H9 (cell line): ENCODE measurements at regions not wholly inside any gene's neighbourhood (a gene's known extent, or its start where the extent isn't known, plus 50 kb on each side); places are given as distances from the start of the nearest gene placed in this dataset.

Source experiments
- DNase-seq: peaks from one replicate; pipeline ENCODE4 v3.0.0-alpha.2; 2017
- H2AFZ ChIP-seq: one replicate; pipeline ENCODE4 v1.6.1; 2013; ENCODE audit warnings: mild to moderate bottlenecking, low read length, control low read depth, moderate library complexity
- H2AK5ac ChIP-seq: 2 replicates; pipeline ENCODE4 v1.6.1; 2013; ENCODE audit warnings: low read length, control low read depth, mixed read lengths; ENCODE audit not compliant: insufficient read length
- H2BK120ac ChIP-seq: one replicate; pipeline ENCODE4 v1.6.1; 2013; ENCODE audit warnings: low read depth, mild to moderate bottlenecking, low read length, control low read depth, inconsistent platforms; ENCODE audit not compliant: poor library complexity, severe bottlenecking
- H2BK12ac ChIP-seq: 2 replicates; pipeline ENCODE4 v1.6.1; 2013; ENCODE audit warnings: low read length, control low read depth, mixed read lengths, low read depth; ENCODE audit not compliant: insufficient read length
- H2BK15ac ChIP-seq: 2 replicates; pipeline ENCODE4 v1.6.1; 2013; ENCODE audit warnings: low read depth, low read length, control low read depth
- H2BK20ac ChIP-seq: one replicate; pipeline ENCODE4 v1.6.1; 2013; ENCODE audit warnings: low read depth, mild to moderate bottlenecking, low read length, control low read depth, inconsistent platforms; ENCODE audit not compliant: poor library complexity, severe bottlenecking
- H2BK5ac ChIP-seq: 2 replicates; pipeline ENCODE4 v1.6.1; 2013; ENCODE audit warnings: low read length, control low read depth, mixed read lengths; ENCODE audit not compliant: insufficient read length
- H3K14ac ChIP-seq: 2 replicates; pipeline ENCODE4 v1.6.1; 2013; ENCODE audit warnings: low read length, control low read depth; ENCODE audit not compliant: insufficient read depth
- H3K18ac ChIP-seq: 2 replicates; pipeline ENCODE4 v1.6.1; 2013; ENCODE audit warnings: low read depth, mild to moderate bottlenecking, mixed read lengths, low read length, control low read depth; ENCODE audit not compliant: insufficient read length
- H3K23ac ChIP-seq: 2 replicates; pipeline ENCODE4 v1.6.1; 2013; ENCODE audit warnings: low read length, control low read depth, mixed read lengths, low read depth; ENCODE audit not compliant: insufficient read length
- H3K23me2 ChIP-seq: 2 replicates; pipeline ENCODE4 v1.6.1; 2013; ENCODE audit warnings: low read depth, mild to moderate bottlenecking, mixed read lengths, low read length, control low read depth; ENCODE audit not compliant: insufficient read length, poor library complexity, severe bottlenecking
- H3K27ac ChIP-seq: 2 replicates; pipeline ENCODE4 v1.5.1; 2013; ENCODE audit warnings: low read length, control low read depth, mixed read lengths, low read depth; ENCODE audit not compliant: insufficient read length
- H3K27me3 ChIP-seq: 2 replicates; pipeline ENCODE4 v1.6.1; 2013; ENCODE audit warnings: low read length, control low read depth, inconsistent platforms; ENCODE audit not compliant: insufficient read depth
- H3K4ac ChIP-seq: 2 replicates; pipeline ENCODE4 v1.6.1; 2013; ENCODE audit warnings: low read depth, mild to moderate bottlenecking, control low read depth, inconsistent platforms, low read length, moderate library complexity
- H3K4me1 ChIP-seq: 2 replicates; pipeline ENCODE4 v1.6.1; 2013; ENCODE audit warnings: low read length, control low read depth, inconsistent platforms; ENCODE audit not compliant: insufficient read depth
- H3K4me2 ChIP-seq: 2 replicates; pipeline ENCODE4 v1.6.1; 2013; ENCODE audit warnings: low read length, control low read depth, mixed read lengths; ENCODE audit not compliant: insufficient read length, insufficient read depth
- H3K56ac ChIP-seq: 2 replicates; pipeline ENCODE4 v1.6.1; 2013; ENCODE audit warnings: low read depth, mild to moderate bottlenecking, mixed read lengths, low read length, control low read depth; ENCODE audit not compliant: insufficient read length
- H3K79me1 ChIP-seq: 2 replicates; pipeline ENCODE4 v1.6.1; 2013; ENCODE audit warnings: low read depth, mild to moderate bottlenecking, moderate library complexity, low read length, control low read depth, inconsistent platforms; ENCODE audit not compliant: insufficient read depth, poor library complexity, severe bottlenecking
- H3K79me2 ChIP-seq: 2 replicates; pipeline ENCODE4 v1.6.1; 2013; ENCODE audit warnings: low read length, control low read depth, inconsistent platforms; ENCODE audit not compliant: insufficient read depth
- H3K9ac ChIP-seq: 2 replicates; pipeline ENCODE4 v1.6.1; 2013; ENCODE audit warnings: low read length, control low read depth, mixed read lengths; ENCODE audit not compliant: insufficient read length; ENCODE audit errors: extremely low read depth
- H3K9me3 ChIP-seq: one replicate; pipeline ENCODE4 v1.6.1; 2013; ENCODE audit warnings: low read depth, low read length, inconsistent platforms; ENCODE audit not compliant: control insufficient read depth
- H3T11ph ChIP-seq: one replicate; pipeline ENCODE4 v1.6.1; 2013; ENCODE audit warnings: mild to moderate bottlenecking, low read length, control low read depth, inconsistent platforms
- H4K20me1 ChIP-seq: one replicate; pipeline ENCODE4 v1.6.1; 2013; ENCODE audit not compliant: control insufficient read depth, insufficient read length, insufficient read depth
- H4K5ac ChIP-seq: 2 replicates; pipeline ENCODE4 v1.6.1; 2013; ENCODE audit warnings: low read depth, mild to moderate bottlenecking, mixed read lengths, low read length, control low read depth; ENCODE audit not compliant: insufficient read length
- H4K8ac ChIP-seq: replicated peaks from 2 replicates; pipeline ENCODE4 v1.6.1; 2013; ENCODE audit warnings: low read length, control low read depth, mixed read lengths, low read depth; ENCODE audit not compliant: insufficient read length
- H4K91ac ChIP-seq: 2 replicates; pipeline ENCODE4 v1.6.1; 2013; ENCODE audit warnings: low read depth, mild to moderate bottlenecking, moderate library complexity, mixed read lengths, low read length, control low read depth; ENCODE audit not compliant: insufficient read length
- H3K27ac Mint-ChIP-seq, 3 experiments: 2 replicates in 2 of 3; 3 replicates in 1 of 3; pipeline ENCODE4 v1.8.0; 2020 to 2021; ENCODE audit warnings: mixed read lengths in 3 of 3, mild to moderate bottlenecking in 1 of 3, moderate library complexity in 1 of 3
- H3K27me3 Mint-ChIP-seq: 2 replicates; pipeline ENCODE4 v1.8.0; 2021; ENCODE audit warnings: low read depth, mild to moderate bottlenecking, moderate library complexity, mixed read lengths
- H3K36me3 Mint-ChIP-seq, 3 experiments: 2 replicates in 2 of 3; 3 replicates in 1 of 3; pipeline ENCODE4 v1.8.0; 2020 to 2021; ENCODE audit warnings: low read depth in 3 of 3, mixed read lengths in 3 of 3; ENCODE audit not compliant: insufficient read depth in 1 of 3
- H3K4me1 Mint-ChIP-seq, 2 experiments: 2 replicates each; pipeline ENCODE4 v1.8.0; 2020; ENCODE audit warnings: mixed read lengths in 2 of 2
- H3K4me3 Mint-ChIP-seq, 2 experiments: 2 replicates in 1 of 2; 3 replicates in 1 of 2; pipeline ENCODE4 v1.8.0; 2020 to 2021; ENCODE audit warnings: mild to moderate bottlenecking in 2 of 2, mixed read lengths in 2 of 2, moderate library complexity in 1 of 2
- H3K9me3 Mint-ChIP-seq, 2 experiments: 2 replicates in 1 of 2; 3 replicates in 1 of 2; pipeline ENCODE4 v1.8.0; 2020; ENCODE audit warnings: mild to moderate bottlenecking in 2 of 2, mixed read lengths in 2 of 2, moderate library complexity in 1 of 2
- WGBS: extraction: QIAGEN DNeasy Blood & Tissue Kit; methylation state at CpG from one replicate; pipeline ENCODE4 v1.1.7; 2013; ENCODE audit warnings: missing lambda C conversion rate, low lambda C conversion rate, mixed read lengths; ENCODE audit not compliant: insufficient read length; ENCODE audit errors: extremely low coverage; 5-methylcytosine and 5-hydroxymethylcytosine counted together
- TF ChIP-seq, protein P1 (sequence below): fragments of 200-600 bp; sonication (generic); conservative IDR thresholded peaks from 3 replicates; pipeline ENCODE4 v1.8.0; 2021; ENCODE audit warnings: antibody characterized with exemption, mild to moderate bottlenecking

- H3K4me1 ChIP-seq = no peaks in the 10 kb centered on the region
- Mint-ChIP-seq H3K4me1 (peaks cover 25 to 32% of the 10 kb centered on the region in 2 experiments), H3K9me3 (peaks cover 0 to 2% of the 10 kb centered on the region in 2 experiments; a peak in 2 of 5 replicates), H3K27ac (no peak overlapping the region), H3K36me3 (no peaks in the 10 kb centered on the region; a peak in 1 of 7 replicates), H3K27me3 (peaks cover 22% of the 10 kb centered on the region), H3K4me3 (no peak overlapping the region)
- no peak overlapping the region for H3K4ac ChIP-seq
- H3K23me2 ChIP-seq = no peaks in the 10 kb centered on the region
- H2BK15ac ChIP-seq = no peak overlapping the region
- no peak overlapping the region for H3K56ac ChIP-seq
- no peak overlapping the region for H3K14ac ChIP-seq
- H4K8ac ChIP-seq = no peak overlapping the region
- no CpG with 5 or more reads among the region's 4 CpGs for WGBS
- no peaks in the 10 kb centered on the region for H3K79me1 ChIP-seq
- TF ChIP-seq, protein P1, sequence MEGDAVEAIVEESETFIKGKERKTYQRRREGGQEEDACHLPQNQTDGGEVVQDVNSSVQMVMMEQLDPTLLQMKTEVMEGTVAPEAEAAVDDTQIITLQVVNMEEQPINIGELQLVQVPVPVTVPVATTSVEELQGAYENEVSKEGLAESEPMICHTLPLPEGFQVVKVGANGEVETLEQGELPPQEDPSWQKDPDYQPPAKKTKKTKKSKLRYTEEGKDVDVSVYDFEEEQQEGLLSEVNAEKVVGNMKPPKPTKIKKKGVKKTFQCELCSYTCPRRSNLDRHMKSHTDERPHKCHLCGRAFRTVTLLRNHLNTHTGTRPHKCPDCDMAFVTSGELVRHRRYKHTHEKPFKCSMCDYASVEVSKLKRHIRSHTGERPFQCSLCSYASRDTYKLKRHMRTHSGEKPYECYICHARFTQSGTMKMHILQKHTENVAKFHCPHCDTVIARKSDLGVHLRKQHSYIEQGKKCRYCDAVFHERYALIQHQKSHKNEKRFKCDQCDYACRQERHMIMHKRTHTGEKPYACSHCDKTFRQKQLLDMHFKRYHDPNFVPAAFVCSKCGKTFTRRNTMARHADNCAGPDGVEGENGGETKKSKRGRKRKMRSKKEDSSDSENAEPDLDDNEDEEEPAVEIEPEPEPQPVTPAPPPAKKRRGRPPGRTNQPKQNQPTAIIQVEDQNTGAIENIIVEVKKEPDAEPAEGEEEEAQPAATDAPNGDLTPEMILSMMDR = no peak
- no peak overlapping the region for H2BK12ac ChIP-seq
- no peaks in the 10 kb centered on the region for H3K79me2 ChIP-seq
- no peak overlapping the region for H3K27ac ChIP-seq
- no peak overlapping the region for H2BK5ac ChIP-seq
- DNase-seq = no peak
- H3T11ph ChIP-seq = no peak overlapping the region
- H2BK20ac ChIP-seq = no peak overlapping the region
- H3K9me3 ChIP-seq = no peaks in the 10 kb centered on the region
- H4K5ac ChIP-seq = no peak overlapping the region
- no peaks in the 10 kb centered on the region for H4K20me1 ChIP-seq
- no peak overlapping the region for H3K18ac ChIP-seq
- no peak overlapping the region for H3K9ac ChIP-seq
- H2BK120ac ChIP-seq = no peak overlapping the region
- H2AFZ ChIP-seq = no peak overlapping the region
- no peak overlapping the region for H4K91ac ChIP-seq
- H3K23ac ChIP-seq = no peak overlapping the region
- no peak overlapping the region for H2AK5ac ChIP-seq
- H3K27me3 ChIP-seq = no peaks in the 10 kb centered on the region
- no peak overlapping the region for H3K4me2 ChIP-seq
These were observed 1013.2 kb downstream of the TBC1D22A start for GRCh38 chr22:47775686-47776085.
